GM12864 (cell line): ENCODE measurements at regions not wholly inside any gene's neighbourhood (a gene's known extent, or its start where the extent isn't known, plus 50 kb on each side); places are given as distances from the start of the nearest gene placed in this dataset.

ENCODE experiments used
- DNase-seq: peaks from one replicate; pipeline ENCODE4 v3.0.0-alpha.2; 2011; ENCODE audit warnings: low read depth
- H3K4me3 ChIP-seq: 2 replicates; pipeline ENCODE4 v1.5.1; 2011; ENCODE audit warnings: mild to moderate bottlenecking, low read depth, low read length, control low read depth
- TF ChIP-seq, protein P1 (sequence below): IDR thresholded peaks from 2 replicates; pipeline ENCODE4 v1.5.1; 2011; ENCODE audit warnings: low read depth, mild to moderate bottlenecking, moderate library complexity, low read length, control low read depth, inconsistent platforms; ENCODE audit errors: missing control alignments

DNA sequence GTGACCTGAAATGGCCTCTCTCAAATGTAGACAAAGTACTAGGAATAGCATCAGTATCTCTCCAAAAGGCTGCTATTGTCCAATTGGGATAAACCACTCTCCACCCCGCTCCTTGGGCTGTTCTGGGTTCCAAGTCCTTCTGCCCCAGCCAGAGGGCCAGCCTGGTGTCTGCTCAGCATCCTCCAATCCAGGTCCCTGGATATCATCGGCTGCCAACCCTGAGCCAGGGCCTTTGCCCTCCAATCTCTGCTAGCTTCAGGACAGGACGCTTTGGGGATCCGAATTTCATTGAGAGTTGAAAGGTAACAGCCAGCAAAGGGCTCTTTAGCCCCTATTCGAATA is 119.3 kb upstream of the ADPGK start:
- TF ChIP-seq, protein P1, sequence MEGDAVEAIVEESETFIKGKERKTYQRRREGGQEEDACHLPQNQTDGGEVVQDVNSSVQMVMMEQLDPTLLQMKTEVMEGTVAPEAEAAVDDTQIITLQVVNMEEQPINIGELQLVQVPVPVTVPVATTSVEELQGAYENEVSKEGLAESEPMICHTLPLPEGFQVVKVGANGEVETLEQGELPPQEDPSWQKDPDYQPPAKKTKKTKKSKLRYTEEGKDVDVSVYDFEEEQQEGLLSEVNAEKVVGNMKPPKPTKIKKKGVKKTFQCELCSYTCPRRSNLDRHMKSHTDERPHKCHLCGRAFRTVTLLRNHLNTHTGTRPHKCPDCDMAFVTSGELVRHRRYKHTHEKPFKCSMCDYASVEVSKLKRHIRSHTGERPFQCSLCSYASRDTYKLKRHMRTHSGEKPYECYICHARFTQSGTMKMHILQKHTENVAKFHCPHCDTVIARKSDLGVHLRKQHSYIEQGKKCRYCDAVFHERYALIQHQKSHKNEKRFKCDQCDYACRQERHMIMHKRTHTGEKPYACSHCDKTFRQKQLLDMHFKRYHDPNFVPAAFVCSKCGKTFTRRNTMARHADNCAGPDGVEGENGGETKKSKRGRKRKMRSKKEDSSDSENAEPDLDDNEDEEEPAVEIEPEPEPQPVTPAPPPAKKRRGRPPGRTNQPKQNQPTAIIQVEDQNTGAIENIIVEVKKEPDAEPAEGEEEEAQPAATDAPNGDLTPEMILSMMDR, result no peak
- H3K4me3 ChIP-seq, result no peak overlapping the region
- no peak for DNase-seq

DNA sequence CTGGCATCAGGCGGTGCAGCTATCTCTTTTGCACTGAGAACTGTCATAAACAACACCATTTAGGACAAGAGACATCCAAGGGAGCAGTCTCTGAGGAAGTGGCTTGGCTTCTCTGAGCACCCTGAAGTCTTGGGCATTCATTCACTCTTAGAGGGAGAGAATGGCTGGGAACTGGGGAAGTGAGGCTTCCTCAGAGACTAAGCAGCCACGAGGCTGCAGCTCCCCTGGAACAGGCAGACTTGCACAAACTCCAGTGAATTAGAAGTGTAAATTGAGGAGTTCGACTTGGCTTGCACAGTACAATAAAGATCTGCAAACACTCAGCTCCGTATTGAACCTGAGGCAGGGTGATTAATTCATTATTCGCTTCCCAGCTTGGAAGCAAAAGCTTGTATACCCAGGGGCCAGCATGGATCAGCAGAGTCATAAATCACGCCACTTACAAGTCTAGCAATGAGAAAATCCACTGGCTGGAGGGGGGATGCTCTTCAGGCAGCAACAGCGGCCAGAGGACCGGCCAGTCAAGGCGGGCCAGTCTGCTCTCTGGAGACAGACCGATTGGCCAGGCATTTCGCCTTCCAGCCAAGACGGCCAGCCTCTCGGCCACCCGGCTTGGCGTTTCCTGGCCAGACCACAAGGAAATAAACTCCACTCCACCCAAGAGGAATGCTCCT is 118.8 kb upstream of the ADPGK start:
- no peak overlapping the region for H3K4me3 ChIP-seq
- TF ChIP-seq, protein P1, result no peak
- DNase-seq, result no peak

DNA sequence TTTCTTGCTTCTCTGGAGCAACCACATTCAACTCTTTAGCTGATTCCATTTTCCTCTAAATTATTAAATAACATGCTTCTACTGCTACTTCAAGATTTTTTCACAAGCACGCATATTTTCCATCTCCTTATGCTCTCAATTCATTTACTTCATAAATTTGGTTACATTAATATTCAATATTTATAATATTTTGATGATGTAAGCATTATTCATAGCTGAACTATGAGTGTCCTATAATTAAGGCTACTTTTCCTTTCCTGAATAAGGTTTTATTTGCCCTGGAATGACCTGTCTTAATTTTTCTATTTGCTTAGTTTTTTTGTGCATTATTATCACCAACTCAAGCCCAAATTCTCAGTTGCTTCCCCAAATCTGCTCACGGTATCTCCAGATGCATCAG is 109.4 kb upstream of the ADPGK start:
- TF ChIP-seq, protein P1, result no peak
- no peak for DNase-seq
- H3K4me3 ChIP-seq, result no peak overlapping the region

DNA sequence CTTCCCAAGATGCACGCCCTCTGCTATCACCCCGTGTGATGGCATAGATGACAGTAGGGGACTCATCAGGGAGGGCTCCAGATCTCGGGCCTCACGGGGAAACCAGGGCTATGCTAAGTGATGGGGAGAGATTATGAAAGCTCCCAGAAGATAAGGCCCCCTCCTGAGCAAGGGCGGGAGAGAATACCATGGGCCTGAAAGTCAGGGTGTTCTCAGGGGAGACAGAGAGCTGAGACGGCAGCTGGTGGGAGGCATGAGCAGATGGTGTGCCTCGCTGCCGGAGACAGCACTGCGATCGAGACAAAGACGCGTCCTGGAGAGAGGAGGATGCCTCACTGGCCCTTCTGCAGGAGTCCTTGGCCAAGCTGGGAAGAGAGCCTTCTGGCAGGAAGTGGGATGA is 106.5 kb upstream of the ADPGK start:
- H3K4me3 ChIP-seq, result no peak overlapping the region
- DNase-seq, result no peak
- TF ChIP-seq, protein P1, result no peak

DNA sequence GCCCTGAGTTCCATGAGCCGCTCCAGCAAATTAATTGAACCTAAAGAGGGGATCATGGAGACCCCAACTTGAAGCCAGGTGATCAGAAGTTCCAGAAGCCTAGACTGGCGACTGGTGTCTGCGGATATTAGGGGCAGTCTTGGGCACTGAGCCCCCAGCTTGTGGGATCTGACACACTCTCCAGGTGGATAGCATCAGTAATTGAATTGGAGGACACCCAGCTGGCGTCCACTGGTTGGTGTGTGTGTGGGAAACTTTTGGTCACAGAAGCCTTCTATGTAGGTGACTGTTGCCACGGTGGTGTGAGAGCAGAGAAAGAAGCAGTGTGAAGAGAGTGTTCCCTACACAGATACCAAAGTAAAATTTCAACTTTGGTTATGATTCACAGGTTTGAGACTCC is 106.0 kb upstream of the ADPGK start:
- no peak for DNase-seq
- TF ChIP-seq, protein P1, result no peak
- no peak overlapping the region for H3K4me3 ChIP-seq

DNA sequence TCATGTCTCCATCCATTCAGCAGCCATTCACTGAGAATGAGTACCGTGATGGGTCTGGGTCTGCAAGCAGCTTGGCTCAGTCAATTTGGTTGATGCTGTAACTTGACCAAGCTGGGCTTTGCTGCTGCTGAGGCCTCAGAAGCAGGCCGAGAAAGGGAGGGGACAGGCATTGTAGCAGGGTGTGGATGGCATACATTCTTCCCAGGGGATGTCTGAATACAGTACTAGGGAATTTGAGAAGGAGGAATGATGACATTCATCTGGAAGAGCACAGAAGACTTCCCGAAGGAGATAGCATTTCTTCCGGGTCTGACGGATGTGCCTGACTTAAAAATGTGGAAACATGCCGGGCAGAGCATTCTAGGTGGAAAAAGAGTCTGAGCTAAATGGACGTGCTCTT is 105.3 kb upstream of the ADPGK start:
- TF ChIP-seq, protein P1, result no peak
- DNase-seq, result no peak
- no peak overlapping the region for H3K4me3 ChIP-seq

DNA sequence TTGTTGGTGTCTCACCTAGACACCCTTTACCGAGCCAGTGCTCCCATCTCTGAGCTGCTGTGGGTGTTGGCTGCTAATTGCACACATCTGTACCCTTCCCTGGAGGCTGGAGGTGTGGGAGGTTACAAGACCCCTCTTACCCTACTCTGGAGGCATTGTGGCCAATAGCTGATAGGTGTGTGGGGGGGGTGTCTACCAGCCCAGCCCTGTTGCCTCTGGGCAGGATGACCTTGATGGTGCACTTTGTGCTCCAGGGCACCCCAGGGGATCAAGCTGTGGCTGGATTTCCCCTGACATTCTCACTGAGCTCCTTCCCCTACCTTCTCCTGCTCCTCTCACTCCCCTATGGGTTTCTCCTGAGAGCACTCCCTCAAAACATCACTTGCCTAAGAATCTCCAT is 104.7 kb upstream of the ADPGK start:
- no peak for DNase-seq
- no peak overlapping the region for H3K4me3 ChIP-seq
- TF ChIP-seq, protein P1, result no peak
